KMS-11 (cell line): ENCODE measurements at regions not wholly inside any gene's neighbourhood (a gene's known extent, or its start where the extent isn't known, plus 50 kb on each side); places are given as distances from the start of the nearest gene placed in this dataset.

Source experiments
- H2AFZ ChIP-seq: fragments of 200-600 bp; sonication (generic); 2 replicates; pipeline ENCODE4 v1.6.1; 2016; ENCODE audit warnings: antibody characterized with exemption, mixed run types, low read depth
- H3K27ac ChIP-seq: fragments of 200-600 bp; sonication (generic); 2 replicates; pipeline ENCODE4 v1.6.1; 2016; ENCODE audit warnings: mild to moderate bottlenecking, mixed run types
- H3K27me3 ChIP-seq: fragments of 200-600 bp; sonication (generic); 2 replicates; pipeline ENCODE4 v1.6.1; 2017; ENCODE audit warnings: mild to moderate bottlenecking, low read depth, mixed run types, moderate library complexity; ENCODE audit not compliant: insufficient read depth
- H3K36me3 ChIP-seq: fragments of 200-600 bp; sonication (generic); 2 replicates; pipeline ENCODE4 v1.6.1; 2017; ENCODE audit warnings: mild to moderate bottlenecking, mixed run types; ENCODE audit not compliant: insufficient read depth
- H3K4me1 ChIP-seq: fragments of 200-600 bp; sonication (generic); 2 replicates; pipeline ENCODE4 v1.6.1; 2016; ENCODE audit warnings: mild to moderate bottlenecking, low read depth, mixed run types; ENCODE audit not compliant: poor library complexity, severe bottlenecking
- H3K4me2 ChIP-seq: fragments of 200-600 bp; sonication (generic); 2 replicates; pipeline ENCODE4 v1.7.0; 2016; ENCODE audit warnings: mild to moderate bottlenecking, mixed run types
- H3K4me3 ChIP-seq: fragments of 200-600 bp; sonication (generic); IDR thresholded peaks from 2 replicates; pipeline ENCODE4 v1.6.1; 2017; ENCODE audit warnings: low read depth, low read length, mixed read lengths; ENCODE audit not compliant: insufficient read depth
- H3K79me2 ChIP-seq: fragments of 200-600 bp; sonication (generic); 2 replicates; pipeline ENCODE4 v1.6.1; 2016; ENCODE audit warnings: low read depth, mixed run types; ENCODE audit not compliant: insufficient read depth
- H3K9ac ChIP-seq: fragments of 200-600 bp; sonication (generic); 2 replicates; pipeline ENCODE4 v1.6.1; 2016; ENCODE audit warnings: mild to moderate bottlenecking, mixed run types
- H4K20me1 ChIP-seq: fragments of 200-600 bp; sonication (generic); 2 replicates; pipeline ENCODE4 v1.6.1; 2016; ENCODE audit warnings: mild to moderate bottlenecking, mixed run types; ENCODE audit not compliant: insufficient read depth
- CTCF ChIP-seq: fragments of 200-600 bp; sonication (generic); conservative IDR thresholded peaks from 2 replicates; pipeline ENCODE4 v1.6.1; 2017; ENCODE audit warnings: low read depth, mild to moderate bottlenecking, antibody characterized with exemption, low read length, moderate library complexity, mixed read lengths

GRCh38 chr11:115924744-115925567 is 420.7 kb upstream of the CADM1 start:
- no peak overlapping the region; the same call in 1 of the 2 replicates for H3K27ac ChIP-seq
- TF ChIP-seq CTCF = no peak
- no peaks in the 10 kb centered on the region for H3K79me2 ChIP-seq
- no peak overlapping the region for H3K9ac ChIP-seq
- H2AFZ ChIP-seq = no peak overlapping the region
- no peaks in the 10 kb centered on the region for H4K20me1 ChIP-seq
- peaks cover 59% of the 10 kb centered on the region for H3K4me1 ChIP-seq
- H3K4me2 ChIP-seq = peak overlapping the region; percentile 66
- no peaks in the 10 kb centered on the region for H3K36me3 ChIP-seq
- H3K27me3 ChIP-seq = no peaks in the 10 kb centered on the region
- H3K4me3 ChIP-seq = no peak overlapping the region

DNA sequence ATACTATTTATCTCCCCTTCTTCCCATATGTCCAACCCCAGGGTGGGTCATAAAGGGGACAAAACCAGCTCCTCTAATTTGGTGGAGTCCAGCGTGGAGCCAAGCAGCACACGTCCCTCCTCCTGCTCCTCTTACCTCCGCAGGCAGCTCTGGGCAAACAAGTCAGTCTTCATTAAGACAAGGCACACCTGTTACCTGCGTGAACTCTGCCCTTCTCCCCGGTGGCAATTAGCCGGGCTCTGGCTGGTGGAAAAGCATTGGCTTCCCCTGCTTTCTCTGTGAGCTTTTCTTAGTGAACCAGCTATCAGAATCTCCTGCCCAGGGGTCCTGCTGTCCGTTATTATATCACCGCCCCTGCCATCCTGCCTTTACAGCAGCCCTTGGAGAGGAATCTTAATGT is 418.7 kb upstream of the CADM1 start:
- Histone ChIP-seq H3K27me3 (no peaks in the 10 kb centered on the region), H3K79me2 (no peaks in the 10 kb centered on the region), H2AFZ (no peak overlapping the region), H4K20me1 (no peaks in the 10 kb centered on the region), H3K36me3 (no peaks in the 10 kb centered on the region), H3K9ac (no peak overlapping the region), H3K4me3 (no peak overlapping the region), H3K4me2 (no peak overlapping the region), H3K27ac (no peak overlapping the region), H3K4me1 (peaks cover 45% of the 10 kb centered on the region)
- no peak for TF ChIP-seq CTCF

- Histone ChIP-seq H4K20me1 (no peaks in the 10 kb centered on the region), H3K27me3 (no peaks in the 10 kb centered on the region), H3K36me3 (no peaks in the 10 kb centered on the region), H3K27ac (no peak overlapping the region), H3K4me3 (no peak overlapping the region), H3K9ac (no peak overlapping the region), H3K4me2 (no peak overlapping the region), H3K79me2 (no peaks in the 10 kb centered on the region), H2AFZ (no peak overlapping the region), H3K4me1 (peaks cover 36% of the 10 kb centered on the region)
- TF ChIP-seq CTCF = no peak
Measured at GRCh38 chr11:115921986-115922385, 417.8 kb upstream of the CADM1 start.

DNA sequence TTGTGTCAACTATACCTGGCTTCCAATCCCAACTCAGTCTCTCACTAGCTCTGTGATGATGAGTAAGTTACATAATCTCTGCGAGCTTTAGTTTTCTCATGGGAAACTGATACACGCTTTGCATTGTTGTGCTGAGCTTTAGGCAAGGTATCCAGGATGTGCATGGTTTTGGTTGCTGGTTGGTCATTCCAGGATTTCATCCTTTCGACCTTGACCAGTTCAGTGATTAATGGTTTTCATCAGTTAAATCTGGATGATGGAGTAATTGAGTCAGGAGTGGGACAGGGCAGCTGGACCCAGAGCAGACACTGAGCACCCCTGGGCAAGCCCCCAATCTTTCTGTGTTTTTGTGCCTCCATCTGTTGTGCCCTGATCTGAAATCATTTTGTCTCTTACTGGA is 417.3 kb upstream of the CADM1 start:
- no peak overlapping the region for H3K4me2 ChIP-seq
- no peak overlapping the region for H3K9ac ChIP-seq
- peaks cover 32% of the 10 kb centered on the region for H3K4me1 ChIP-seq
- H3K4me3 ChIP-seq = no peak overlapping the region
- H3K36me3 ChIP-seq = no peaks in the 10 kb centered on the region
- TF ChIP-seq CTCF = no peak
- H3K27me3 ChIP-seq = no peaks in the 10 kb centered on the region
- H3K79me2 ChIP-seq = no peaks in the 10 kb centered on the region
- no peaks in the 10 kb centered on the region for H4K20me1 ChIP-seq
- H2AFZ ChIP-seq = no peak overlapping the region
- no peak overlapping the region for H3K27ac ChIP-seq
